ENCODE measurements at regions not wholly inside any gene's neighbourhood (a gene's known extent, or its start where the extent isn't known, plus 50 kb on each side); places are given as distances from the start of the nearest gene placed in this dataset.

DNA sequence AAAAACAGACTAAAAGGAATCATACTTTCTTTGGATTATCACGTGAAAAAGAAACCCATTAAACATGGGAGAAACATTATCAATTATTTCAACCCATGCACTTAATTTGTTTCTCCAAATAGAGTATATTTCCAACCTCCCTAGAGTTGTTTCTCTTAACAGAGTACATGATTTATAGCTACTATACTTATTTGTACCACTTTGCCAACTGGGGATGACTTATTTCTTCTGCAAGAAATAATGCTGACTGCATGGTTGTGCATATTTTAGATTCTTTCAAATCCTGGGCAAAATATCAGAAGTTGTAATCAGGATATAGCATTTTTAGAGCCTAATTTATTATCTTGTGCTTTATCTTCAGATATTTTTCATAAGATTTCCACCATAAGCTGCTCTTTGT lies 629.1 kb upstream of the EYS start:
- Histone ChIP-seq H2AFZ (ENCODE audit: low read length) (no peak overlapping the region), H3K36me3 (replicated peaks in 1 of 2; ENCODE audit: control insufficient read depth in 2 of 2, insufficient read depth in 2 of 2, low read length in 2 of 2) (no peaks in the 10 kb centered on the region), H2BK120ac (ENCODE audit: low read depth, low read length) (no peak overlapping the region), H2BK5ac (ENCODE audit: low read length) (no peak overlapping the region), H3K23ac (ENCODE audit: low read depth, low read length, poor library complexity) (no peak overlapping the region), H3K79me1 (ENCODE audit: low read depth, low read length) (no peaks in the 10 kb centered on the region), H3K4ac (ENCODE audit: low read length) (no peak overlapping the region), H2AK5ac (ENCODE audit: low read depth, low read length) (no peak overlapping the region), H4K91ac (ENCODE audit: low read depth, low read length, poor library complexity) (no peak overlapping the region), H3K9me3 (replicated peaks in 1 of 2; ENCODE audit: control insufficient read depth in 2 of 2, insufficient read depth in 1 of 2, low read depth in 1 of 2, low read length in 2 of 2) (no peaks in the 10 kb centered on the region), H3K9ac (ENCODE audit: low read depth, low read length, poor library complexity) (no peak overlapping the region), H3K4me1 (ENCODE audit: control insufficient read depth in 2 of 2, insufficient read depth in 1 of 2, low read depth in 1 of 2, low read length in 2 of 2) (no peaks in the 10 kb centered on the region), H3K4me3 (ENCODE audit: low read length in 2 of 2) (no peak overlapping the region), H4K8ac (ENCODE audit: low read depth, low read length) (no peak overlapping the region), H3K27ac (replicated peaks; ENCODE audit: low read length) (no peak overlapping the region), H3K18ac (ENCODE audit: low read length) (no peak overlapping the region), H2BK15ac (ENCODE audit: low read length) (no peak overlapping the region), H3K14ac (ENCODE audit: low read length) (no peak overlapping the region), H3K4me2 (ENCODE audit: insufficient read depth, low read length, poor library complexity, severe bottlenecking) (no peak overlapping the region), H3K27me3 (ENCODE audit: control insufficient read depth in 3 of 3, insufficient read depth in 3 of 3, low read depth in 1 of 3, low read length in 3 of 3) (no peaks in the 10 kb centered on the region), H2BK12ac (ENCODE audit: low read length) (no peak overlapping the region)
- WGBS, 2 donors (ENCODE audit: extremely low coverage in 2 of 2, insufficient read length in 2 of 2, insufficient replicate concordance in 1 of 2), result no CpG with 5 or more reads among the region's 1 CpG
- no peak for DNase-seq (ENCODE audit: low spot score)

- H3K79me1 ChIP-seq (ENCODE audit: low read depth, low read length), result no peaks in the 10 kb centered on the region
- no peak overlapping the region for H3K4me3 ChIP-seq (ENCODE audit: low read length in 2 of 2)
- H2BK120ac ChIP-seq (ENCODE audit: low read depth, low read length), result no peak overlapping the region
- no peaks in the 10 kb centered on the region for H3K27me3 ChIP-seq (ENCODE audit: control insufficient read depth in 3 of 3, insufficient read depth in 3 of 3, low read depth in 1 of 3, low read length in 3 of 3)
- H3K4ac ChIP-seq (ENCODE audit: low read length), result no peak overlapping the region
- H2AK5ac ChIP-seq (ENCODE audit: low read depth, low read length), result no peak overlapping the region
- no peak overlapping the region for H3K27ac ChIP-seq (replicated peaks; ENCODE audit: low read length)
- no peak overlapping the region for H2BK5ac ChIP-seq (ENCODE audit: low read length)
- no peak for DNase-seq (ENCODE audit: low spot score)
- H3K4me1 ChIP-seq (ENCODE audit: control insufficient read depth in 2 of 2, insufficient read depth in 1 of 2, low read depth in 1 of 2, low read length in 2 of 2), result no peaks in the 10 kb centered on the region
- no peak overlapping the region for H2BK12ac ChIP-seq (ENCODE audit: low read length)
- no peak overlapping the region for H2AFZ ChIP-seq (ENCODE audit: low read length)
- no peaks in the 10 kb centered on the region for H3K36me3 ChIP-seq (replicated peaks in 1 of 2; ENCODE audit: control insufficient read depth in 2 of 2, insufficient read depth in 2 of 2, low read length in 2 of 2)
- no peak overlapping the region for H3K14ac ChIP-seq (ENCODE audit: low read length)
- H3K23ac ChIP-seq (ENCODE audit: low read depth, low read length, poor library complexity), result no peak overlapping the region
- no CpG with 5 or more reads among the region's 3 CpGs for WGBS, 2 donors (ENCODE audit: extremely low coverage in 2 of 2, insufficient read length in 2 of 2, insufficient replicate concordance in 1 of 2)
- H3K9ac ChIP-seq (ENCODE audit: low read depth, low read length, poor library complexity), result no peak overlapping the region
- no peak overlapping the region for H4K8ac ChIP-seq (ENCODE audit: low read depth, low read length)
- no peak overlapping the region for H3K4me2 ChIP-seq (ENCODE audit: insufficient read depth, low read length, poor library complexity, severe bottlenecking)
- H3K18ac ChIP-seq (ENCODE audit: low read length), result no peak overlapping the region
- no peak overlapping the region for H4K91ac ChIP-seq (ENCODE audit: low read depth, low read length, poor library complexity)
- H2BK15ac ChIP-seq (ENCODE audit: low read length), result no peak overlapping the region
- no peaks in the 10 kb centered on the region for H3K9me3 ChIP-seq (replicated peaks in 1 of 2; ENCODE audit: control insufficient read depth in 2 of 2, insufficient read depth in 1 of 2, low read depth in 1 of 2, low read length in 2 of 2)
Measured at GRCh38 chr6:66328200-66328599, 621.2 kb upstream of the EYS start.

GRCh38 chr6:66326228-66326627 lies 619.2 kb upstream of the EYS start:
- no peaks in the 10 kb centered on the region for H3K4me1 ChIP-seq (ENCODE audit: control insufficient read depth in 2 of 2, insufficient read depth in 1 of 2, low read depth in 1 of 2, low read length in 2 of 2)
- H3K36me3 ChIP-seq (replicated peaks in 1 of 2; ENCODE audit: control insufficient read depth in 2 of 2, insufficient read depth in 2 of 2, low read length in 2 of 2), result no peaks in the 10 kb centered on the region
- H3K4me3 ChIP-seq (ENCODE audit: low read length in 2 of 2), result no peak overlapping the region
- no peak overlapping the region for H2BK5ac ChIP-seq (ENCODE audit: low read length)
- H3K4ac ChIP-seq (ENCODE audit: low read length), result no peak overlapping the region
- H2BK15ac ChIP-seq (ENCODE audit: low read length), result no peak overlapping the region
- no peak overlapping the region for H2AK5ac ChIP-seq (ENCODE audit: low read depth, low read length)
- H3K27ac ChIP-seq (replicated peaks; ENCODE audit: low read length), result no peak overlapping the region
- no peaks in the 10 kb centered on the region for H3K79me1 ChIP-seq (ENCODE audit: low read depth, low read length)
- H3K9me3 ChIP-seq (replicated peaks in 1 of 2; ENCODE audit: control insufficient read depth in 2 of 2, insufficient read depth in 1 of 2, low read depth in 1 of 2, low read length in 2 of 2), result no peaks in the 10 kb centered on the region
- no peak for DNase-seq (ENCODE audit: low spot score)
- no peak overlapping the region for H4K91ac ChIP-seq (ENCODE audit: low read depth, low read length, poor library complexity)
- no CpG with 5 or more reads among the region's 3 CpGs for WGBS, 2 donors (ENCODE audit: extremely low coverage in 2 of 2, insufficient read length in 2 of 2, insufficient replicate concordance in 1 of 2)
- H2AFZ ChIP-seq (ENCODE audit: low read length), result no peak overlapping the region
- H2BK120ac ChIP-seq (ENCODE audit: low read depth, low read length), result no peak overlapping the region
- H3K27me3 ChIP-seq (ENCODE audit: control insufficient read depth in 3 of 3, insufficient read depth in 3 of 3, low read depth in 1 of 3, low read length in 3 of 3), result no peaks in the 10 kb centered on the region
- no peak overlapping the region for H2BK12ac ChIP-seq (ENCODE audit: low read length)
- no peak overlapping the region for H3K14ac ChIP-seq (ENCODE audit: low read length)
- no peak overlapping the region for H4K8ac ChIP-seq (ENCODE audit: low read depth, low read length)
- H3K4me2 ChIP-seq (ENCODE audit: insufficient read depth, low read length, poor library complexity, severe bottlenecking), result no peak overlapping the region
- H3K18ac ChIP-seq (ENCODE audit: low read length), result no peak overlapping the region
- no peak overlapping the region for H3K9ac ChIP-seq (ENCODE audit: low read depth, low read length, poor library complexity)
- no peak overlapping the region for H3K23ac ChIP-seq (ENCODE audit: low read depth, low read length, poor library complexity)

DNA sequence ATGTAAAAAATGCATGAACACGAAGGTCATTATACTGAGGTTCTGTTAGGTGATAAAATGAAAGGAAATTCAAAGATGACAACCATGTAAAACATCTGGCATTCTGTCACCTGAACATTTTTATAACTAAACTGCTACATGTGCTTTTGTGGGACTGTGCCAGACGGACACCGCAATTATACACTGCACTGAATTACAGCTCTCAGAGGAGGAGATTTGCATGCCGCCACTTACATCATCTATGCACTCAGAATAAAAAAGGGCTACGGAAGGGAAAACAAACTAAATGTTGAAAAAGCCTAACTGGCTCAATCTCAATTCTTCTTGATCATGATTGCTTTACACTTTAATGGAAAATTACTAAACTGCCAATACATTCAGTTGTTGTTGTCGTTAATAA lies 614.0 kb upstream of the EYS start:
- no peak overlapping the region for H3K18ac ChIP-seq (ENCODE audit: low read length)
- H3K9ac ChIP-seq (ENCODE audit: low read depth, low read length, poor library complexity), result no peak overlapping the region
- H3K4me2 ChIP-seq (ENCODE audit: insufficient read depth, low read length, poor library complexity, severe bottlenecking), result no peak overlapping the region
- no peak overlapping the region for H2BK5ac ChIP-seq (ENCODE audit: low read length)
- H2BK12ac ChIP-seq (ENCODE audit: low read length), result no peak overlapping the region
- H2BK120ac ChIP-seq (ENCODE audit: low read depth, low read length), result no peak overlapping the region
- no peak overlapping the region for H3K4me3 ChIP-seq (ENCODE audit: low read length in 2 of 2)
- no peak overlapping the region for H3K14ac ChIP-seq (ENCODE audit: low read length)
- H3K23ac ChIP-seq (ENCODE audit: low read depth, low read length, poor library complexity), result no peak overlapping the region
- no peak overlapping the region for H2BK15ac ChIP-seq (ENCODE audit: low read length)
- DNase-seq (ENCODE audit: low spot score), result no peak
- no peaks in the 10 kb centered on the region for H3K9me3 ChIP-seq (replicated peaks in 1 of 2; ENCODE audit: control insufficient read depth in 2 of 2, insufficient read depth in 1 of 2, low read depth in 1 of 2, low read length in 2 of 2)
- no peak overlapping the region for H4K8ac ChIP-seq (ENCODE audit: low read depth, low read length)
- H2AK5ac ChIP-seq (ENCODE audit: low read depth, low read length), result no peak overlapping the region
- H3K4me1 ChIP-seq (ENCODE audit: control insufficient read depth in 2 of 2, insufficient read depth in 1 of 2, low read depth in 1 of 2, low read length in 2 of 2), result no peaks in the 10 kb centered on the region
- WGBS, 2 donors (ENCODE audit: extremely low coverage in 2 of 2, insufficient read length in 2 of 2, insufficient replicate concordance in 1 of 2), result no CpG with 5 or more reads among the region's 6 CpGs
- H3K79me1 ChIP-seq (ENCODE audit: low read depth, low read length), result no peaks in the 10 kb centered on the region
- H3K27me3 ChIP-seq (ENCODE audit: control insufficient read depth in 3 of 3, insufficient read depth in 3 of 3, low read depth in 1 of 3, low read length in 3 of 3), result no peaks in the 10 kb centered on the region
- no peaks in the 10 kb centered on the region for H3K36me3 ChIP-seq (replicated peaks in 1 of 2; ENCODE audit: control insufficient read depth in 2 of 2, insufficient read depth in 2 of 2, low read length in 2 of 2)
- H4K91ac ChIP-seq (ENCODE audit: low read depth, low read length, poor library complexity), result no peak overlapping the region
- H3K4ac ChIP-seq (ENCODE audit: low read length), result no peak overlapping the region
- H2AFZ ChIP-seq (ENCODE audit: low read length), result no peak overlapping the region
- H3K27ac ChIP-seq (replicated peaks; ENCODE audit: low read length), result no peak overlapping the region

All from neuronal stem cell (in vitro differentiated cells).